ENCODE measurements at regions not wholly inside any gene's neighbourhood (a gene's known extent, or its start where the extent isn't known, plus 50 kb on each side); places are given as distances from the start of the nearest gene placed in this dataset.

DNA sequence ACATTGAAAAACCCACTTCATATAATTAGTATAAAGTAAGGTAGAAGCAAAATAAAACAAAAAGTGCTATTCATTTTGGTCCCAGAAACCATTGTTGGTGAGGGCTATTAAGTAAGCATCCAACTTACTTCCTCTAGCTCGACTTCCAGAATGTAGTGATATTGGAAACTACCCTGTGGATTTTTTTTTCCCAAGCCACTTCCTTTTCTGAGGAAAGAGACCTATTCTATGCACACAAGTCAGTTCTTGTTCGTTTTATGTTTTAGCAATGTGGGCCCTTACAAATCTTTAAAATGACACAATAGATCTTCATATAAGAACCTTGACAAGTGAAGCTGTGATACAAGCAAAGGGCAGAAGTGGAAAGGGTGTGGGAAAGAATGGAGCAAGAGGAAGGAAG, 402.0 kb upstream of the TBL1XR1 start:
- no peak for TF ChIP-seq CTCF (IDR thresholded peaks at IDR 0.05)
- TF ChIP-seq RORB (CRISPR knock-in tag; IDR thresholded peaks at IDR 0.05) = no peak
- no peak for TF ChIP-seq SMAD3 (CRISPR knock-in tag; IDR thresholded peaks at IDR 0.05; ENCODE audit: borderline replicate concordance)
- no peak for TF ChIP-seq FOXP4 (CRISPR knock-in tag; IDR thresholded peaks at IDR 0.05)
- no peak for TF ChIP-seq NFE2L1 (CRISPR knock-in tag; IDR thresholded peaks at IDR 0.05)
